BJ (cell line): ENCODE measurements at regions not wholly inside any gene's neighbourhood (a gene's known extent, or its start where the extent isn't known, plus 50 kb on each side); places are given as distances from the start of the nearest gene placed in this dataset.

Source experiments
- CTCF ChIA-PET: fragments of 350-600 bp; formaldehyde crosslinking; extraction: SDS; loops from one replicate; lab custom pipeline; 2021; ENCODE audit warnings: antibody characterized with exemption, inconsistent platforms; lab: Yijun Ruan, JAX
- POLR2A ChIA-PET: fragments of 300-600 bp; sonication (Branson Sonifier 250); formaldehyde crosslinking; extraction: SDS; loops from one replicate; lab custom pipeline; 2021; ENCODE audit warnings: antibody characterized with exemption; lab: Charles Lee
- DNase-seq: peaks from one replicate; pipeline ENCODE4 v3.0.0-alpha.2; 2011; ENCODE audit warnings: low read depth
- H3K27me3 ChIP-seq: 2 replicates; pipeline ENCODE4 v1.6.0; 2011; ENCODE audit warnings: low read length; ENCODE audit not compliant: control insufficient read depth, insufficient read depth
- H3K36me3 ChIP-seq: 2 replicates; pipeline ENCODE4 v1.5.1; 2011; ENCODE audit warnings: low read length; ENCODE audit not compliant: control insufficient read depth, insufficient read depth
- H3K4me3 ChIP-seq: 2 replicates; pipeline ENCODE4 v1.5.1; 2011; ENCODE audit warnings: low read depth, mild to moderate bottlenecking, control low read depth, low read length
- TF ChIP-seq, protein P1 (sequence below): IDR thresholded peaks from 2 replicates; pipeline ENCODE4 v1.5.1; 2011; ENCODE audit warnings: low read depth, mild to moderate bottlenecking, control low read depth, inconsistent platforms, low read length, moderate library complexity; ENCODE audit not compliant: insufficient read depth

DNA sequence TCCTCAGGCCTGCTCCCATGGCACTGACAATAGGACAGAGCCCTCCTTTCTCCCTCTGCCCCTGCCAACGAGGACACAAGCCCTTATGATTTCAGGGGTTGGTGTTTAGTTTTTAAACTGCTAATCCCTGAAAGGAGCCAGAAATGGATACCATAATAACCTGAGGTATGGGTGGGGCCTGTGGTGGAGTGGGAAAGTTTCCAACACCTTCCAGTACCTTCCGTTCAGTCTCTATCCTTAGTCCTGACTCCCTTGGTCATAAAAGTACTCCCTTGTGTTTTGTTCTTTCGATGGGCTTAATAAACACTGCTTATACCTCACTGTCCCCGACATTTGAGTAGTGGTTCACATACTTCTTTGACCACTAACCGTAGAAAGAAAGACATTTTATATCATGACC, 141.8 kb upstream of the MAGI3 start:
- POLR2A ChIA-PET: no interaction called here

DNA sequence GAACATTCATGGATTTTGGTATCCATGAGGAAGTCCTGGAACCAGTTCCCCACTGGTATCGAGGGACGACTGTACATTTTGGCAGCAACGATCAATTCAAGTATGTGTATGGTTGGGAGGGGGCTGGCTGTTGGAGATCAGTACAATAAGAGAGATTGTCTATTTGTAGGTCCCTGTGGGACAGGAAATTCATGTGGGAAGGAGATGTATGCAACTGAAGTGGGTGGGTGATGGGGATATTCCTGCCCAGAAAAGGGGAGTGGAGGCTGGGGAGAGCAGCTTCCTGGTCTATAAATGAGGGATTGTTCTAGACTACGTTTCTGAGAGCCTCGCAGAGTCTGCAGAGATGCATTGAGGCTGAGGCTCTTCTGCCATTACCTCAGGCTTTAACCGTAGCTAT, 140.2 kb upstream of the MAGI3 start:
- POLR2A ChIA-PET: no interaction called here

More for the DNA sequence above, 141.8 kb upstream of the MAGI3 start:
- TF ChIP-seq, protein P1, sequence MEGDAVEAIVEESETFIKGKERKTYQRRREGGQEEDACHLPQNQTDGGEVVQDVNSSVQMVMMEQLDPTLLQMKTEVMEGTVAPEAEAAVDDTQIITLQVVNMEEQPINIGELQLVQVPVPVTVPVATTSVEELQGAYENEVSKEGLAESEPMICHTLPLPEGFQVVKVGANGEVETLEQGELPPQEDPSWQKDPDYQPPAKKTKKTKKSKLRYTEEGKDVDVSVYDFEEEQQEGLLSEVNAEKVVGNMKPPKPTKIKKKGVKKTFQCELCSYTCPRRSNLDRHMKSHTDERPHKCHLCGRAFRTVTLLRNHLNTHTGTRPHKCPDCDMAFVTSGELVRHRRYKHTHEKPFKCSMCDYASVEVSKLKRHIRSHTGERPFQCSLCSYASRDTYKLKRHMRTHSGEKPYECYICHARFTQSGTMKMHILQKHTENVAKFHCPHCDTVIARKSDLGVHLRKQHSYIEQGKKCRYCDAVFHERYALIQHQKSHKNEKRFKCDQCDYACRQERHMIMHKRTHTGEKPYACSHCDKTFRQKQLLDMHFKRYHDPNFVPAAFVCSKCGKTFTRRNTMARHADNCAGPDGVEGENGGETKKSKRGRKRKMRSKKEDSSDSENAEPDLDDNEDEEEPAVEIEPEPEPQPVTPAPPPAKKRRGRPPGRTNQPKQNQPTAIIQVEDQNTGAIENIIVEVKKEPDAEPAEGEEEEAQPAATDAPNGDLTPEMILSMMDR: no peak
- DNase-seq: no peak
- CTCF ChIA-PET: no interaction called here
- H3K4me3 ChIP-seq: no peak overlapping the region
- no peaks in the 10 kb centered on the region for H3K36me3 ChIP-seq
- H3K27me3 ChIP-seq: peaks cover 2% of the 10 kb centered on the region; the same call in 1 of the 2 replicates

GRCh38 chr1:113252166-113252565, 138.1 kb upstream of the MAGI3 start:
- no peak for DNase-seq
- POLR2A ChIA-PET: no interaction called here
- H3K36me3 ChIP-seq: no peaks in the 10 kb centered on the region
- H3K4me3 ChIP-seq: no peak overlapping the region
- peaks cover 8% of the 10 kb centered on the region for H3K27me3 ChIP-seq
- TF ChIP-seq, protein P1: no peak
- CTCF ChIA-PET: no interaction called here

More for the DNA sequence above, 140.2 kb upstream of the MAGI3 start:
- CTCF ChIA-PET: no interaction called here
- no peak overlapping the region for H3K4me3 ChIP-seq
- TF ChIP-seq, protein P1: no peak
- no peak for DNase-seq
- no peaks in the 10 kb centered on the region for H3K36me3 ChIP-seq
- peaks cover 2% of the 10 kb centered on the region; the same call in 1 of the 2 replicates for H3K27me3 ChIP-seq

DNA sequence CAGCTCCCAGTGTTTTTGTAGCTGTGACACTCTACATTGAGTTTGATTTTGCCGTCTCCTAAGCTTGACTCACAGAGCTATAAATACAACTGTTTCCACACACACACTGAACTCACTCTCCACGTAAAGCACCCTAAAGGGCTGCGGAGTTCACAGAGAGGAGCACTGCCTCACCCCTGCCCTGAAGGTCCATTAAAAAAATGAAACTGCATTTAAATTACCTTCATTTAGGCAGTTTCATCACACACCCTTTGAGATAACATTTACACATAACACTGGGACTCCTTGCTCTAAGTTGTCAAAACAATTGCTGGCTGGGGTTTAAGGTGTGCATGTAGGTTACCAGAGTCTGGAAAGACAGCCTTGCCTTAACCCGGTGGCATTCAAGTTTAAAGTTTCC, 137.1 kb upstream of the MAGI3 start:
- TF ChIP-seq, protein P1: no peak
- no peak for DNase-seq
- ChIA-PET CTCF (no interaction called here), POLR2A (no interaction called here)
- Histone ChIP-seq H3K36me3 (no peaks in the 10 kb centered on the region), H3K27me3 (peaks cover 8% of the 10 kb centered on the region), H3K4me3 (no peak overlapping the region)

DNA sequence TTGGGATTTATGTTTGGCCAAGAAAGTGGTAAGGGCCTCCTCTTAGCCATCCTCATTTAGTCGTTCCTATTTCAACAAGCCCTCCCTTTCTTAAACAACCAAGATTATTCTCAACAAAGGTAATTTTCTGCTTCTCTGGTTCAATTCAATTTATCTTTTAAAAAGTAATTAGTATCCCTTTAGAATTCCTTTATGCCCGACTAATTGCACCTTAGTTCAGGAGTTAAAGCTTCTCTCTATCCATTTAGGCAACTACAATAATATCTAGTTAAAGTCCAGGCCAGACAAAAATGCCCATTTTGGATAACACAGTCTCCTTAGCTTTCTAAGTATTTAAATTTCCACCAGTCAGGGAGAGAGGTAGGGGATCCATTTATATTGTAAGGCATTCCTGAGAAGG, 136.7 kb upstream of the MAGI3 start:
- peaks cover 8% of the 10 kb centered on the region for H3K27me3 ChIP-seq
- H3K4me3 ChIP-seq: no peak overlapping the region
- TF ChIP-seq, protein P1: no peak
- no peaks in the 10 kb centered on the region for H3K36me3 ChIP-seq
- ChIA-PET POLR2A (no interaction called here), CTCF (no interaction called here)
- DNase-seq: no peak
